Left hindlimb (tissue), 1 donor: ENCODE measurements at regions not wholly inside any gene's neighbourhood (a gene's known extent, or its start where the extent isn't known, plus 50 kb on each side); places are given as distances from the start of the nearest gene placed in this dataset.

Experiments
- DNase-seq: peaks from one replicate; pipeline ENCODE4 v3.0.0-alpha.2; 2018

- no peak for DNase-seq
These were observed 191.1 kb upstream of the CITED2 start for GRCh38 chr6:139565591-139565990.

- no peak for DNase-seq
These were observed 183.1 kb upstream of the CITED2 start for GRCh38 chr6:139557547-139557946.

GRCh38 chr6:139556532-139556931 lies 182.1 kb upstream of the CITED2 start:
- DNase-seq: no peak

GRCh38 chr6:139553916-139554315 lies 179.5 kb upstream of the CITED2 start:
- DNase-seq: no peak

GRCh38 chr6:139551376-139551775 lies 176.9 kb upstream of the CITED2 start:
- no peak for DNase-seq

- no peak for DNase-seq
These were observed 175.9 kb upstream of the CITED2 start for GRCh38 chr6:139550361-139550760.

- no peak for DNase-seq
These were observed 175.2 kb upstream of the CITED2 start for GRCh38 chr6:139549561-139550070.

- DNase-seq: no peak
These were observed 173.4 kb upstream of the CITED2 start for GRCh38 chr6:139547804-139548203.

- no peak for DNase-seq
These were observed 172.8 kb upstream of the CITED2 start for GRCh38 chr6:139547122-139547776.

- DNase-seq: no peak
These were observed 171.6 kb upstream of the CITED2 start for GRCh38 chr6:139546106-139546472.

- no peak for DNase-seq
These were observed 171.0 kb upstream of the CITED2 start for GRCh38 chr6:139545206-139546105.

- DNase-seq: no peak
These were observed 170.2 kb upstream of the CITED2 start for GRCh38 chr6:139544701-139545057.

- DNase-seq: no peak
These were observed 167.9 kb upstream of the CITED2 start for GRCh38 chr6:139542351-139542750.

GRCh38 chr6:139540894-139541293 lies 166.4 kb upstream of the CITED2 start:
- DNase-seq: no peak

GRCh38 chr6:139540276-139540675 lies 165.8 kb upstream of the CITED2 start:
- no peak for DNase-seq

- no peak for DNase-seq
These were observed 165.4 kb upstream of the CITED2 start for GRCh38 chr6:139539852-139540251.

- no peak for DNase-seq
These were observed 163.9 kb upstream of the CITED2 start for GRCh38 chr6:139538366-139538765.

GRCh38 chr6:139536751-139537617 lies 162.5 kb upstream of the CITED2 start:
- no peak for DNase-seq

GRCh38 chr6:139534472-139535115 lies 160.1 kb upstream of the CITED2 start:
- DNase-seq: no peak

GRCh38 chr6:139533573-139534471 lies 159.4 kb upstream of the CITED2 start:
- no peak for DNase-seq

GRCh38 chr6:139533171-139533570 lies 158.7 kb upstream of the CITED2 start:
- no peak for DNase-seq
